ENCODE measurements at regions not wholly inside any gene's neighbourhood (a gene's known extent, or its start where the extent isn't known, plus 50 kb on each side); places are given as distances from the start of the nearest gene placed in this dataset.

DNA sequence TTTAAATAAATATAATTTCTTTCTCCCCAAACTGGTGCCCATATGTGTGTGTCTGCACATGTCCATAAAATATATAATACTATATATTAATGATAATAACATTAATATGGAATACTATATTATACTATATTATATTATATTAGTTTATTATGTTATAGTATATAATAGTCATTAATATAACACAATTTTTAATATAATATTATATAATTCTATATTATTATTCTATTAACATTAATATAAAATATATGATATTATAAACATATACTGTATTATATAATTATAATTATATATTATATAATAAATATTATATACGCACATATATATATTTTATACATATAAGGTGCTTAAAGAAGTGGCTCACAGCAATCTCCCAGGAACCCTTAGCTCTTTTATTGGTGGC is 513.0 kb upstream of the CDH11 start:
- DNase-seq = no peak
- Mint-ChIP-seq H3K27ac (no peak overlapping the region), H3K27me3 (ENCODE audit: low read depth) (no peaks in the 10 kb centered on the region), H3K9me3 (peaks cover 3 to 4% of the 10 kb centered on the region in 2 donors), H3K36me3 (ENCODE audit: insufficient read depth in 2 of 2) (no peaks in the 10 kb centered on the region), H3K4me1 (ENCODE audit: low read depth) (no peaks in the 10 kb centered on the region), H3K4me3 (no peak overlapping the region)
- ATAC-seq (replicated peaks in 1 of 2) = no peak

DNA sequence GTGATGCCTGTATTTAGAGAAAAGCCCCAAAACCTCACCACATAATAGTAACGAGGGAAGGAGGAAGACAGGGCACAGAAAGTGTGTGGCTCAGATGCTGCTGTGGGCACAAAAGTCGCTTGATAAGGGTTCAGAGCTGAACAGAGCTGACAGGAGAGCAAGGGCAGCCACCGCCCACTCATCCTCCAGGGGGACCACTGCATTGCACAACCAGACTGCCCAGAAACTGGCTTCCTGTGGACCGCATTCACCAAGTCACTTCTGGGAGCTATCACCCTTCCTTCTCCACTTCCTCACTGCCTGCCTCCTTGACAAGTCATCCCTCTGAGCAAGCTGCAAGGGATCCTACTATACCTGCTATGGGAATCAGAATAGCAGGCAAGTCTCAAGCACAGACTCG is 512.4 kb upstream of the CDH11 start:
- Mint-ChIP-seq H3K27ac (no peak overlapping the region), H3K36me3 (ENCODE audit: insufficient read depth in 2 of 2) (no peaks in the 10 kb centered on the region), H3K27me3 (ENCODE audit: low read depth) (no peaks in the 10 kb centered on the region), H3K9me3 (no peaks in the 10 kb centered on the region), H3K4me3 (no peak overlapping the region), H3K4me1 (ENCODE audit: low read depth) (no peaks in the 10 kb centered on the region)
- DNase-seq (no peak), ATAC-seq (replicated peaks in 1 of 2) (no peak)

DNA sequence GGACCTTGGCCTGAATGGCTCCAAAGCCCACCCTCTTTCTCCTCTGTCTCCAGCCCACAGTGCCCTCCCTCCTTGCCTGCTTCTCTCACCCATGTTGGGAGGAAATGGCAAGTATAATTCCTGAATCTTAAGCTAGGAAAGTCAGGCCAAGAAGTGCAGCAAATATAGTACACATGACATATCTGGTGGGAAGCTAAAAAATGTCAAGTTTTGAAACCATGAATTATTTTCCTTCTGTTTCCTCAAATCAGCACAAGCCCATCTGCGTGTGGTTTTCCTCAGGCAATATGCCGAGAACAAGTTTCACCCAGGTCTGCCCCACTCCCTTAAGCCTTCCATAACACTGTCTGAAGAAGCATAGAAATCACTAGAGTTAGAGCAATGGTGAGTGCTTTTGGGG is 502.8 kb upstream of the CDH11 start:
- Mint-ChIP-seq H3K4me3 (no peak overlapping the region), H3K4me1 (ENCODE audit: low read depth) (no peaks in the 10 kb centered on the region), H3K36me3 (ENCODE audit: insufficient read depth in 2 of 2) (no peaks in the 10 kb centered on the region), H3K9me3 (peaks cover 0 to 2% of the 10 kb centered on the region in 2 donors), H3K27me3 (ENCODE audit: low read depth) (no peaks in the 10 kb centered on the region), H3K27ac (no peak overlapping the region)
- ATAC-seq (replicated peaks in 1 of 2) (no peak), DNase-seq (no peak)

DNA sequence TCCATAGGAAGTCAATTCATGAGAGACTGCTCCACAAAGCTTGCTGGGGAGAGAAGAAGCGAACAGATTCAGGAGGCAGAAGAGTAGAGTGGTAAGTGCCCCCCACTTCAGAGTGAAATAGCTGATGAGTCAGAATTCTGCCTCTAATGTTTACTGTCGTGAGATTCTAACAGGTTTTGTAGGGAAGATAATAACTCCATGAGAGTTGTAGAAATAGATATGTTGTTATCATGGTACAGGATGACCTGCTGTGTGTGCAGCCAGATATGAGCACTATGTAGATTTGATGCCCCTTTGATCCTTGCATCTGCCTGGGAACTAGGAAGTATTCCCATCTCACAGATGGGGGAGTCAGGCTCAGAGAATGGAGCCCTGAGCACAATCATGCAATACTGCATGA is 502.4 kb upstream of the CDH11 start:
- Mint-ChIP-seq H3K9me3 (peaks cover 0 to 2% of the 10 kb centered on the region in 2 donors), H3K27me3 (ENCODE audit: low read depth) (no peaks in the 10 kb centered on the region), H3K4me1 (ENCODE audit: low read depth) (no peaks in the 10 kb centered on the region), H3K4me3 (no peak overlapping the region), H3K36me3 (ENCODE audit: insufficient read depth in 2 of 2) (no peaks in the 10 kb centered on the region), H3K27ac (no peak overlapping the region)
- no peak for ATAC-seq (replicated peaks in 1 of 2)
- DNase-seq = no peak

DNA sequence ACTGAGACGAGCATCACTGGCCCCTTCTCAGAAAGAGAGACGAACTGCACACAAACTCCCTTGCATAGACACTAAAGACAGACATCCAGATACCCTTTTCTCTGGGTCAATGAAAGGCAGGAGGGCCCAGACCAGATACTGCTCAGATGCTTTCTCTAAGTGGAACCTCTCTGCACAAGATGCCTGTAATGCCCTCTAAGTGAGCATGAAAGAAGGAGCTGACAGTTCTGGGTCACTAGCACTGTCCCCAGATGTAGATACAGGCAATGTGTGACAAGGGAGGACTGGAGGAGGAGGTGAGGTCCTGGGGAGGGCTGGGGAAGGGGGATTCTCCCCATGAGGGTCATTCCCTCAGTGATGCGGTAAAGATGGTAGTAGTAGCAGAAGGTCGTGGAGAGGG is 501.0 kb upstream of the CDH11 start:
- no peaks in the 10 kb centered on the region for H3K4me1 Mint-ChIP-seq (ENCODE audit: low read depth)
- ATAC-seq (replicated peaks in 1 of 2) = no peak
- no peak overlapping the region for H3K27ac Mint-ChIP-seq

DNA sequence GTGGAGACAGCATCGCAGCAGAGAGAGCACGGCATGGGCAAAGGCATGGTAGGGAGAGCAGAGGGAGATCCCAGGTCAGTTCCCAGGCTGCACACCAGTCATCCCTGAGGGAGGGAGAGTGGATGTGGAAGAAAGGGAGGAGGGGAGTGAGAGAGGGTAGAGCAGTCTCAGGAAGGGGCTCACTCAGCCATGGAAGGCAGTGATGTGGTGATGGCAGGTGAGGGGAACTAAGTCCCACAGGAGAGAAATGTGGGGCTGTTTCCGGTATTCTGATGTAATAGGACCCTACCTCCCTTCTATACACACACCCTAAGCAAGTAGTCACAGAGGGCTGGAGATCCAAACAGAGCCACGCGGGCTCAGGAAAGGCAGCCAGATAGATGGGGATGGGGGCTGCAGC is 500.3 kb upstream of the CDH11 start:
- peaks cover 0 to 2% of the 10 kb centered on the region in 2 donors for H3K9me3 Mint-ChIP-seq
- H3K36me3 Mint-ChIP-seq (ENCODE audit: insufficient read depth in 2 of 2) = no peaks in the 10 kb centered on the region
- no peak overlapping the region for H3K27ac Mint-ChIP-seq

More for the DNA sequence above, 501.0 kb upstream of the CDH11 start:
- H3K36me3 Mint-ChIP-seq (ENCODE audit: insufficient read depth in 2 of 2) = no peaks in the 10 kb centered on the region
- DNase-seq = no peak
- peaks cover 0 to 2% of the 10 kb centered on the region in 2 donors for H3K9me3 Mint-ChIP-seq
- no peaks in the 10 kb centered on the region for H3K27me3 Mint-ChIP-seq (ENCODE audit: low read depth)
- H3K4me3 Mint-ChIP-seq = no peak overlapping the region

DNA sequence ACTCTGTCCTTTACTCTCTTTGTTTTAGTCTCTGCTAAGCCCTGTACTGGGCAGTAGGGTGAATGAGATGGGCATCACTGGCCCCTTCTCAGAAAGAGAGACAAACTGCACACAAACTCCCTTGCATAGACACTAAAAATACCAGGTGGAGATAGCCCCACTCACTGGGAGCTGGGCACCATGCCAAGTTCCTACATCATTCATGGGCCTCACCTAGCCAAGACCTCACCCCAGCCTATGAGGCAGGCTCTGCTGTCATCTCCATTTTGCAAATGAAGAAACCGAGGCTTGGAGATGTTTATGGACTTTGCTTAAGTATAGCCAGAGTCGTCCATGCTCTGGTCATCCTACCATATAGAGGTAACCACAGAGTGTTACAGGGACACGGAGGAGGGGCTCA is 499.8 kb upstream of the CDH11 start:
- DNase-seq (no peak), ATAC-seq (replicated peaks in 1 of 2) (no peak)
- no peak overlapping the region for H3K4me3 Mint-ChIP-seq
- no peak overlapping the region for H3K27ac Mint-ChIP-seq
- H3K9me3 Mint-ChIP-seq = peaks cover 0 to 2% of the 10 kb centered on the region in 2 donors
- no peaks in the 10 kb centered on the region for H3K4me1 Mint-ChIP-seq (ENCODE audit: low read depth)
- no peaks in the 10 kb centered on the region for H3K27me3 Mint-ChIP-seq (ENCODE audit: low read depth)
- H3K36me3 Mint-ChIP-seq (ENCODE audit: insufficient read depth in 2 of 2) = no peaks in the 10 kb centered on the region

More for the DNA sequence above, 500.3 kb upstream of the CDH11 start:
- no peak for ATAC-seq (replicated peaks in 1 of 2)
- no peak for DNase-seq
- Mint-ChIP-seq H3K27me3 (ENCODE audit: low read depth) (no peaks in the 10 kb centered on the region), H3K4me3 (no peak overlapping the region), H3K4me1 (ENCODE audit: low read depth) (no peaks in the 10 kb centered on the region)

DNA sequence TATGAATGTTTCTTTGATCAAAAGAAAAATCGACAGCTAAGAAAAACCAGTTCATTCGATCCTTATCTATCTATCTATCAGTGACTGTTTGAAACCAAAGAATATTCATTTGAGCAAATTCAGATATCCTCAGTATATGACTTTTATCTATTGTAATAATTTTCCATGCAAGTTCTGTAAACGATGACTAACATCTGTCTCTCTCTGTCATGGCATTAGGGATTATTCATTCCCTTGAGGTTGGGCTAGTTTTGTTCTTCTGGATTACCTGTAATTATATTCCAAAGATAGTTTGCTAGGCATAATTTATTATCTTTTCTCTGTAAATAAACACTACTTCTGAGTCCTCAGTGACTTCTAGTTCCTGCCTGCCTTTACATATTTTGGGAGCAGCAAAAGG is 497.7 kb upstream of the CDH11 start:
- DNase-seq (no peak), ATAC-seq (replicated peaks in 1 of 2) (no peak)
- Mint-ChIP-seq H3K4me3 (no peak overlapping the region), H3K4me1 (ENCODE audit: low read depth) (no peaks in the 10 kb centered on the region), H3K36me3 (ENCODE audit: insufficient read depth in 2 of 2) (no peaks in the 10 kb centered on the region), H3K27ac (no peak overlapping the region), H3K9me3 (peaks cover 0 to 5% of the 10 kb centered on the region in 2 donors), H3K27me3 (ENCODE audit: low read depth) (no peaks in the 10 kb centered on the region)

DNA sequence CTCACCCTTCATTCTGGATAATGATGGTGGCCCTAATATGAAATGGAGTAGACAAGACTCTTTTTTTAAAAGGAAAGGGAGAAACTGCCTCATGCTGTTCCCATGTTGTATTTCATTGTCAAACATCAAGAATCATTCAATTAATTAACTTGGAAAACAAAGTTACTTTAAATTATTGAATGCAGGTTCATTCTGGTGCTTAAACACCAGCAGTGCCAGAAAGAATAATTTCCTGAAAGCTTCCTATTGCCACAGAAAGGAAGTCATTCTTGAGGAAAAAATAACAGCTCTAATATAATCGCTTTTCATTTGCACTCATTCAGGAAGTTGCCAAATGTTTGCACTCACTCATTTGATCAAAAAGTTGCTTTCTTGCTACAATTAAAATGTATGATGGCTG is 497.1 kb upstream of the CDH11 start:
- Mint-ChIP-seq H3K4me1 (ENCODE audit: low read depth) (no peaks in the 10 kb centered on the region), H3K27ac (no peak overlapping the region), H3K36me3 (ENCODE audit: insufficient read depth in 2 of 2) (no peaks in the 10 kb centered on the region), H3K4me3 (no peak overlapping the region), H3K27me3 (ENCODE audit: low read depth) (no peaks in the 10 kb centered on the region), H3K9me3 (peaks cover under 1 to 5% of the 10 kb centered on the region in 2 donors)
- no peak for DNase-seq
- no peak for ATAC-seq (replicated peaks in 1 of 2)

DNA sequence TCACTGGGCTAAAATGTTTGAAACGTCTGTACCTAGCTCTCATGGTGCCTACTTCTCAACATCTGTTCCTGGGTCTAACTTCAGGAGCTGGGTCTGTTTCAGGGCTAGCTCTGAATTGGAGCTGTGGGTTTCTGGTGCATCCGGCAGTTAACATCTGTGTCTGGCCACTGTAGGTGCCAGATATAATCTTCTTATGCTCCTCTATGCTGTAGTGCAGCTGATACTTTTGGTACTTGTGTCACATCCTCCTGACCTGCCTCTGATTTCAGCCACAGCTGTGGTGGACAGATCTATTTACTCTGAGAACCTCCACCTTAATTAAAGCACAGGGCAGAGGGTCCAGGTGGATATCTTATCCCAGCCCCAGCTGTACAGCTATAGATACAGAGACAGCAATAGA is 496.5 kb upstream of the CDH11 start:
- ATAC-seq (replicated peaks in 1 of 2) = no peak
- Mint-ChIP-seq H3K4me1 (ENCODE audit: low read depth) (no peaks in the 10 kb centered on the region), H3K36me3 (ENCODE audit: insufficient read depth in 2 of 2) (no peaks in the 10 kb centered on the region), H3K27me3 (ENCODE audit: low read depth) (no peaks in the 10 kb centered on the region), H3K9me3 (peaks cover 3 to 7% of the 10 kb centered on the region in 2 donors), H3K27ac (no peak overlapping the region), H3K4me3 (no peak overlapping the region)
- DNase-seq = no peak

DNA sequence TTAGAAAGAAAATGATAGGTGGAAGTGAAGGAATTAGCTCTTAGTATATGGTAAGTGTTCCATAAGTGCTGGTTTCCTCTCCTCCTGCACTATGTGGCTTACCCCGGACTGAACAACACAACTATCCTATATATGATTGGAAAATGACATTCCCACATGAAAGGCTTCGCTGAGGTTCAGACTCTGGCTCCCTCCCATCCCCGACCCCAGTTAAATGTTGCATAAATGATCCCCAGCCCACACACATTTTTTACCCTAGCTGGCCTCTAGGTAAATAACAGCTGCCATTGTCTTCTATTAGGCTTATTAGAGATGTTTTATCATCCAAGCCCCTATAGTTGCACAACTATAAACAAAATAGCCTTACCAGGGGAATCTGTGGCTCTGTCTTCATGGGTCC is 495.6 kb upstream of the CDH11 start:
- no peak for ATAC-seq (replicated peaks in 1 of 2)
- DNase-seq = no peak
- Mint-ChIP-seq H3K4me3 (no peak overlapping the region), H3K27ac (no peak overlapping the region), H3K36me3 (ENCODE audit: insufficient read depth in 2 of 2) (no peaks in the 10 kb centered on the region), H3K27me3 (ENCODE audit: low read depth) (no peaks in the 10 kb centered on the region), H3K4me1 (ENCODE audit: low read depth) (no peaks in the 10 kb centered on the region), H3K9me3 (peaks cover 3 to 9% of the 10 kb centered on the region in 2 donors)

DNA sequence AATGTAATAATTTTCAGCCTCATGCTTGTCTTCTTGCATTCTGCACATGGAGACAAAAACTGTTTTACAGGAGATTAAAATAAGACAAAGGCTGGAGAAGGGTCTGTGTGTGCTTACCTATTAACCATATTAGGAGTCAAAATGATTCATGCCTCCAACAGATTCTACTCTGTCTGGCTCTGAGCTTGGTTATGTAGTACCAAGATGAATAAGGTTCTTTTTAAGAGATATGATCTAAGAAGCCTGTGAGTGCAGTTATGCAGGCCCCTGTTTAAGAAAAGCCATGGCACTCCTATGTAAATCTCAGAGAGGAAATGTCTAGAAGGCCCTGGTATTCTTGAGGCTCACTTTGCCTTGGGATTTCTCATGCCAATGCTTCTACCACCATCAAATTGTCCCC is 486.6 kb upstream of the CDH11 start:
- Mint-ChIP-seq H3K9me3 (peaks cover 3 to 5% of the 10 kb centered on the region in 2 donors), H3K36me3 (ENCODE audit: insufficient read depth in 2 of 2) (no peaks in the 10 kb centered on the region), H3K27me3 (ENCODE audit: low read depth) (no peaks in the 10 kb centered on the region), H3K27ac (no peak overlapping the region), H3K4me1 (ENCODE audit: low read depth) (no peaks in the 10 kb centered on the region), H3K4me3 (no peak overlapping the region)
- no peak for DNase-seq
- ATAC-seq (replicated peaks in 1 of 2) = no peak

DNA sequence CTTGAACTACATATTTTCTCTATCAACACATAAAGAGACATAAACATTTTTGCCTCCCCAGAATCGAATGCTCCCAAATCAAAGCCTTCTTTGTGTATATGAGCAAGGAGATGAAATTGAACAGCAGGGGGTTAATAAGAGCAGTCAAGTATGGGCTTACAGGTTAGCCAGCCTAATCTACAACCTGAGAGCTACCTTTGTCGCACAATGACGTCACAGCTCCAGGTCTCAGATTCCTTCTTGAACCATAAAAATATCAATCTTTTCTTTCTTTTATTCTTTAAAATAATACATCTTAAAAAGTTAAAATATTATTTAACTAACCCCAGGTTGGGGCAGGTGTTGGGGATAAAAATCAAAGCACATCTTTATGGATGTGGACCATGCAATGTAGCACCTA is 482.9 kb upstream of the CDH11 start:
- Mint-ChIP-seq H3K27ac (no peak overlapping the region), H3K36me3 (ENCODE audit: insufficient read depth in 2 of 2) (no peaks in the 10 kb centered on the region), H3K4me1 (ENCODE audit: low read depth) (no peaks in the 10 kb centered on the region), H3K9me3 (peaks cover 7 to 10% of the 10 kb centered on the region in 2 donors), H3K27me3 (ENCODE audit: low read depth) (no peaks in the 10 kb centered on the region), H3K4me3 (no peak overlapping the region)
- DNase-seq (no peak), ATAC-seq (replicated peaks in 1 of 2) (no peak)

DNA sequence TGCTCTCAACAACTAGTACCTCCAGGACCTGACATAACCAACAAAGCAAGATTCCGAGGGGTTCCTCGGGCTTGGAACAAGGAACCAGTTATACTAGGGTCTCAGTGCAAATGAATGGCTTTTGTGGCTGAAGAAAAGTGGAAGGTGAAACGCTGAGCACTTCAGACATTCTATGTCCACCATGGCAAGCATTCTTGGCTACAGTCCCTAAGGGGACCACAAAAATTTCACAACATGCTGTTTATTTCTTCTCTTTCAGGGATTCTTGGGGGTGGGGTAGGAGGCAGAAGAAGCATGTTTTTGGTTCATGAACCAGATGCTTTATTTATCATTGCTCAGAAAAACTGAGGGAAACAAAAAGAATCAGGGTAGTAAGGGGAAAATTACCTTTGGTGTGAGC is 479.9 kb upstream of the CDH11 start:
- Mint-ChIP-seq H3K4me1 (ENCODE audit: low read depth) (no peaks in the 10 kb centered on the region), H3K4me3 (no peak overlapping the region), H3K27ac (no peak overlapping the region), H3K27me3 (ENCODE audit: low read depth) (no peaks in the 10 kb centered on the region), H3K36me3 (ENCODE audit: insufficient read depth in 2 of 2) (no peaks in the 10 kb centered on the region), H3K9me3 (peaks cover 7 to 10% of the 10 kb centered on the region in 2 donors)
- DNase-seq = no peak
- no peak for ATAC-seq (replicated peaks in 1 of 2)
